NOMO-1 treated with dmso at 0.1 percent for 144 hours (cell line): ENCODE measurements at regions not wholly inside any gene's neighbourhood (a gene's known extent, or its start where the extent isn't known, plus 50 kb on each side); places are given as distances from the start of the nearest gene placed in this dataset.
"Not testable (repeated sequence)": the region's sequence is repeated elsewhere in the genome, so short reads cannot be mapped to it uniquely, and the experiment has no call there.

Experiments used
- DNase-seq: peaks from one replicate; lab custom pipeline; 2025; ENCODE audit not compliant: unreplicated experiment; lab: John Stamatoyannopoulos, UW

DNA sequence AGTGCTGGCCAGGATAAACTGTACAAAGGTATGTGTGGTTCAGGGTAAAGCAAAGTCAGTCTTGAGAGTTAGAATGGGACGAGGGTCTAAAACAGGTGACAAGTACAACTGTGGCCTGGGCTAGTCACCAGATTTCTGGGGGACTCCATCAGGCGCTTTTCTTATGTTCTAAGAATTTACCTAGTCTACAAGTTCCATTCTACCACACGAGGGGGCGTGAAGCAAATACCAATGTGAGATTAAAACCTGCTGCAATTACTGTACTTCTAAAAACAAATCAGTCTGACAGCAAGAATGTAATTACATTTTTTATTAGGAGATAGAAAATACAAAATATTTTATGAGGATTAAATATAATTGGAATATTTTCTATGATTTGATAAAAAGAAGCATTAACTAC lies 146.5 kb downstream of the ALOX5 start:
- DNase-seq = no peak

DNA sequence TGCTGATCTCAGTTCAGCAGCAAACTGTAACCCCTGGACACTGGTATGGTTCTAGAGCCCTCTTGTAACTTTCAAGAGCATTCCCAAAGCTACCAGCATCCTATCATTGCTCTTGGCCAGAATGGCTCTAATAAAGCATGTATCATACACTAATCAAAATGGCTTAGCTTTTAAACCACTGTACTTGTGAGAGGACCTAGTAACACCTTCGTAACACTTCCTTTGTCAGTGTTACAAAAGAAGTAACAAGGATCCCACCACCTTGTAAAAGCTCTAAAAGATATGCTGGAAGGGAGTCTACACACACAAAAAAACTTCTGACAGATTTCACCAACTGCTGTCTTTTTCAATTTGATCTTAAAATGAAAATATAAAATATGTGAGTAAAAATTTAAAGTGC lies 144.7 kb downstream of the ALOX5 start:
- no peak for DNase-seq

DNA sequence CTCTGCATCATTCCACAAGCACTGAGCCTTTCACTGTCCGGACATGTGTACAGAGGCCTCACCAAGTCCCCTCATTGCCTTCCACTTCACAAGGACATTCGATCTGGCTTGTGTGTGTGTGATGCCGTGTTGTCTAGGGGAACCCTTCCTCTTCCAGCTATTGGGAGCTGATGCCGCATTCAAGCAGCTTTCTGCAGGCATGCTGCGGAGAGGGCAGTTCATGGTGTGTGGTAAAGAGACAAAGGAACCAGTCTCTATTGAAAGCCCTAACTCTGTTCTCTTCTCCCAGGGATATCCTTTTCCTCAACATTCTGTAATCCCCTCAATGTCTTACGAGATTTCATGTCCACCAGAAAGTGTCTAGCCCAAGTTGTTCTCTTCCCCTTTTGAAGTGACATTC lies 141.6 kb downstream of the ALOX5 start:
- no peak for DNase-seq

DNA sequence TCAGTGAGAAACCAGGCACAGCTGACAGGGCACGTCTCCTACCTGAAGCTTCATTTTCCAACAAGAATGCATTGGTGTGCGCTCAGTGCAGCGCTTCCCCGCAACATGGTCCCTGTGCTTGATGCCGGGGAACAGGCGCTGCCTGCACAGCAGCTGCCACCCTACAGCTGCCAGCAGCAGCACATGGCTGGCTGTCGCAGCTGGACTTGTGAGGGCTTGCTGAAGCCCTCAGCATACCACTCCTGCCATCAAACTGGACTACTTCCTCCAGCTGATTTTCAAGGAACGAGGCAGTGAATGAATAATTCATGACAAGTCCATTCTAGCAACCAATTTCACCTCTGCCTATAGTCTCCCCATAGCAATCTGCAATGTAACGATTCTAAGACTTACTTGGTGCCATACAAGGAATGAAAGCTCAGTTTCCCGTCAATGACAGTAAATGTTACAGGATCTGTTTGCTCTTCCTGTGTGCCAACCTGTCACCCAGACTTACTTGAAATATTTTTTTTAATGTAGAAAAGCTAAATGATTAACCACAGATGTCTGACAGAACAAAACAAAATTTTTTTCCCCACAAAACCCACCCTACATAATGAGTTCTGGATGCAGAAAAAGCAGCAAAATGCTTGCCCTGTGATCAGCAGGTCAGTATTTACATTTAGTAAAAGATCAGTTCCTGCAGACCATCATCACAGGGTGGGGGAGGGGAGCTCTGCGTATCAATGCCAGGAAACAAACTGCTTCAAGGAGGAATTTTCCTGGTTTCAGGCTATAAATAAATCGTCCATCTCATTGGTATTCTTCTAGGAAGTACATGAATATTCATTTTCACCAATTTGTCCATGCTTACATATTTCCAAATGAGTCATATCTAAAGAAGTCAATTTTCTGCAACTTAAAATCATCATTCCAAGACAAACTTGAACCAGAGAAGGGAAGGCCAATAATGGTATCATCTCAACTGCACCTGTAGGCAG lies 140.6 kb downstream of the ALOX5 start:
- no peak for DNase-seq

DNA sequence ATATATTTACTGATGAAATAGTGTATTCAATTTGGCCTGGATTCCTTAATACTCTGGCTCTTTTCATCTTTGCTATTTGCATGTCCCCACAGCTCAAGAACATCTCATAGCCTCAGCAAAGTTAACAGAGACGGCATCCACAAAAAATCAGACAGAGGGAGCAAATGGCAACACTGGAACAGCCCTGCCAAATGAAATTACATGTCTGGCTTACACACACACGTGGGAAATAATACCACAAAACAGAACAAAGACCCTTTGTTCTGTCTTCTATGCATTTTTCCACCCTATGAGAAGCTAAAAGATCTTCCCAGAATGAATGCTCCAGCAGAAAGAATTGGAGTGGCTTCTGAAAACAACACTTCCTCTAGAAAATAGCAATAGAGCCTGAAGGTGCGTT lies 139.5 kb downstream of the ALOX5 start:
- no peak for DNase-seq

DNA sequence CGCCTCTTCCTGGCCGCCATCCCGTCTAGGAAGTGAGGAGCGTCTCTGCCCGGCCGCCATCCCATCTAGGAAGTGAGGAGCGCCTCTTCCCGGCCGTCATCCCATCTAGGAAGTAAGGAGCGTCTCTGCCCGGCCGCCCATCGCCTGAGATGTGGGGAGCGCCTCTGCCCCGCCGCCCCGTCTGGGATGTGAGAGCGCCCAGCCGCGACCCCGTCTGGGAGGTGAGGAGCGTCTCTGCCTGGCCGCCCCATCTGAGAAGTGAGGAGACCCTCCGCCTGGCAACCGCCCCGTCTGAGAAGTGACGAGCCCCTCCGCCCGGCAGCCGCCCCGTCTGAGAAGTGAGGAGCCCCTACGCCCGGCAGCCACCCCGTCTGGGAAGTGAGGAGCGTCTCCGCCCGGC lies 137.9 kb downstream of the ALOX5 start:
- not testable (repeated sequence) for DNase-seq

DNA sequence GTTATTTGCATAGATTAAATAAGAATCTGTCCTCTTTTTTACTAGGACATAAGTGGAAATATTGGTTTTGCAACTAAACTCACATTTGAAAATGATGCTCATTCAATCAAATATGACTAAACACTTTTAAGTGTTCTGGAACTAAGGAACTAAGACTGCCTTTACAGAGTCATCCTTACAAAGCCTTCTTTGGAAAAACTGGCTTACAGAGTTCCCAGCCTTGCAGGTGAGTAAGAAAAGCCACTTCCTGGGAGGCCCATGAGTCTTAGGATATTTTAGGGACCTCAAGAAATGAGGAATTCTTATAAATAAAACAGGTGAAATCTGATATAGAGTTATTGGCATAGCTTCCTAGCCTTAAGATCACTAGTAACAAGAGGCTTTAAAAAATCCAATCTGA lies 135.5 kb downstream of the ALOX5 start:
- no peak for DNase-seq

DNA sequence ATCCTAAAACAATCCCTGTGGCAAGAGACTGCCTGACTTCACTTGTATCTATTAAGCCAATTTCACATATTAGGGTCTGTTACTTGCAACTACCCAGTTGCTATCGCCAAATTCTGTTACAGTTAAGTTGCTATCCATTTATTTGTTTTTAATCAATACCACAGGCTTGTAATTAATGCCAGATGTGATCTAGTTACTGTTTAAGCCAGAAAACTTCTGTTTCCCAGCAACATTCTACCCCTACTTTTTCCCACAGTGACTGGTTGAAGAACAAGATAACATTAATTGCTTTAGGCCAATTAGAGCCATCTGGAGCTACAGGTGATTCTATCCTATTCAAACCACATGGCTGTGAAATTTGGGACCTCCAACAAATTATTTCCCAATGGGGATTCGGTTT lies 131.3 kb downstream of the ALOX5 start:
- no peak for DNase-seq

DNA sequence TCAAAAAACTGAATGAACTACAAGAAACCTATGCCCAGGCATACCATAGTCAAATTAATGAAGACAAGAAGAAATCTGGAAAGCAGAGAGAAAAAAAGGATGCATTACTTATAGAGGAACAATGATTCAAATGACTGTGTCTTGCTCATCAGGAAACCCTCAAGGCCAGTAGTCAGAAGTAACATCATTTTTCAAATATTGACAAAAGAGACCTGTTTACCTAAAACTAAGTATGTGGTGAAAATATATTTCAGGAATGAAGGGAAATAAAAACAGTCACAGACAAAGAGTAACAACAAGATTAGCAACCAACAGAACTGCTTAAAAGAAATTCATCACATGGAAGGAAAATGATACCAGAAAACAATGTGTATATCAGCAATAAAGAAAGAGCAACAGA lies 128.4 kb downstream of the ALOX5 start:
- DNase-seq = no peak

DNA sequence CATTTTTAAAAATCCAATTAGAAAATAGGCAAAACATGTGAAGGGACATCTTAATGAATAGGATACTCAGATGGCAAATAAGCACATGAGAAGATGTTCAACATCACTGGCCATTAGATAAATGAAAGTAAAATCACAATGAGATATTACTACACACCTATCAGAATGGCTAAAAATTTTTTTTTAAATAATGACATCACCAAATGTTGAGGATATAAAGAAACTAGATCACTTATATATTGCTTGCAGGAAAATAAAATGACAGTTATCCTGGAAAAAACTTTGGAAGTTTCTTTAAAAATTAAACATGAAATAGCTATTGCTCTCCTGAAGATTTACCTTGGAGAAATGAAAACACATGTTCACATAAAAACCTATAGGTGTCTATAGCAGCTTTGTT lies 127.8 kb downstream of the ALOX5 start:
- no peak for DNase-seq

DNA sequence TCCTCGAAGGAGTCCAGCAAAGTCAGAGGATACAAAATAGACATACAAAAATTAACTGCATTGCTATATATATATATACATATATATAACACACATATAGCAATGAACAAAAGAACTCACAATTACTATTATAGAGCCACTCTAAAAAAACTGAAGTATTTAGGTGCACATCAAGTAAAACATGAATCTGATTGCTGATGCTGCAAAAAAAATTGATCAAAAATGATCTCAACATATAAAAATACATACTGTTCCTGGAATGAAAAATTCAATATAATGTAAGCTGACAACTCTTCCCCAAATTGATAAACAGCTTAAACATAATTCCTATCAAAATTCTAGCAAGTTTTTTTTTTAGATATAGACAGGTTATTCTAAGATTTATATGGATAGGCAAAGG lies 126.8 kb downstream of the ALOX5 start:
- no peak for DNase-seq

DNA sequence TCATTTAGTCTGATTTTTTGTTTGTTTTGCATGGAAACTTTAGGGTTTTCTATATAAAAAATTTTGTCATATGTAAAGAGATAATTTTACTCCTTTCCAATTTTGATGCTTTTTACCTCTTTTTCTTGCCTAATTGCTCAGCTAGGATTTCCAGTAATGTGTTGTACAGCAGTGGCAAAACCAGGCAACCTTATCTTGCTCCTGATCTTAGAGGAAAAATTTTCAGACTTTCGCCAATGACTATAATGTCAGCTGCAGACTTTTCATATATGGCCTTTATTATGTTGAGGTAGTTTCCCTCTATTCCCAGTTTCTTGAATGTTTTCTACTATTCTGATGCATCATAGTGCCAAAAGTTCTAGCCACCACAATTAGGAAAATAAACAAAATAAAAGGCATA lies 126.3 kb downstream of the ALOX5 start:
- no peak for DNase-seq

DNA sequence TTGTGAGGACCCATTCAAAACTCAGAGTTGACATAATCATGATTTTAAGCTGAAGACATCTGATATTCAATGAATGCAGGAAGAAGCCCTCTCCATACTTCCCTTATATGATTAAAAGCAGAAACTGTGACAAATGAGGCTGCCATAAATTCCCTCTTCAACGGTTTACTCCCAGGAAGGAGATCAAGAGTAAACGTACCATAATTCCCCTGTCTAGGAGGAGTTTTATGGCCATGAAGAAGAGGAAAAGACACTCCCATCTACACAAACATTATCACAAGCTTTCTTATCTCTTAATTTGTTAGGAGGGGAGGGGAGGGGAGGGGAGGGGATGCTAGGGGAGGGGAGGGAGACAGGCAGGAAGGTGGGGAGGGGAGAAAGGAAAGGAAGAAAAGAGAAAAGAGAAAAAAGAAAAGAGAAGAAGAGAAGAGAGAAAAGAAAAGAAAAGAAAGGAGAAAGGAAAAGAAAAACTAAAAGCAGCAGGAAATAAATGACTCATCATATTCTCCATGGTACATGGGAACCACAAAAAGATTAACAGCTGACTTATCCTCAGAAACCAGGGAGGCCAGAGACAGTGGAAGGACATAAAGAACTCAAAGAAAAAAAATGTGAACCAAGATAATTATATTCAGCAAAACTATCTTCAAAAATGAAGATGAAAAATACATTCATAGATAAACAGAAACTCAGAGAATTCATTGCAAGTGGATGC lies 121.6 kb downstream of the ALOX5 start:
- no peak for DNase-seq
